ENCODE measurements at regions not wholly inside any gene's neighbourhood (a gene's known extent, or its start where the extent isn't known, plus 50 kb on each side); places are given as distances from the start of the nearest gene placed in this dataset.

DNA sequence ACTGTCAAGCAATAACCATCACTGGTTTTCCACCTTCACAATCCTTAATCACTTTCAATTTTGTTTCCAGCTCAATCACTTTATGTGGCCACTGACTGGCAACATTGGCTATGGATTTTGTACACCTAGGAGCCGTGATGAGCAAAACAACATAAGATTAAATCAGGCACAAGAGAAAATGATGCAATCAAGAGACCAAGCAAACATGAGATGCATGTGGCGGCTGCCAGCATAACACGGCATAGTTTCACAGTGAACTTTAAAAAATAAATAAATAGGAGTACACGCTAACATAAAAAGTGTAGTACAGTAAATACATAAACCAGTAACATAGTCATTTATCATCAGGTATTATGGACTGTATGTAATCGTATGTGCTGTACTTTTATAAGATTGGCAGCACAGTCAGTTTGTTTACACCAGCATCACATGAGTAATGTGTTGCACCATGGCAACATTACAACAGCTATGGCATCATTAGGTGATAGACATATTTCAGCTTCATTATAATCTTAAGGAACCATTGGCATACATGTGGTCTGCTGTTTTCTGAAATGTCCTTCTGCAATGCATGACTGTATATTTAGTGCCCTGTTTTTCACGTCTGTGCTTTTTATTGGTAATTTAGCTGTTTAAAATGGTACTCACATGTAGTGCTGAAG lies 83.3 kb upstream of the PRDM11 start:
- DNase-seq (ENCODE audit: low read depth in 2 of 2): no peak

DNA sequence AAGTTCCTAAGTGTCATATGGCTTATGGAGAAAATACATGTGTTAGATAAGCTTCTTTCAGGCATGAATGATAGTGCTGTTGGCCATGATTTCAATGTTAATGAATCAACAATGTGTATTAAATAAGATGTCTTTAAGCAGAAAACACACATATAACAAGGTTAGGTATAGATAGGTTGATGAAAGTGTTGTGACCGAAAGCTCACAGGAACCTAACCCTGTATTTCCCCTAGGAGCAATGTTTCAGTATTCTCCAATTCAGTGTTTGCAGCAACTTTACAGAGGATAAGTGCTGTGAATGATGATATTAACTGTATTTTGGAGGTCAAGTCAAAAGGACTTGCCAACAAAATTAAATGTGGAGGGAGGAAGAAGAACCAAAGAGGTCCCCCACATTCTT lies 82.8 kb upstream of the PRDM11 start:
- no peak for DNase-seq (ENCODE audit: low read depth in 2 of 2)

DNA sequence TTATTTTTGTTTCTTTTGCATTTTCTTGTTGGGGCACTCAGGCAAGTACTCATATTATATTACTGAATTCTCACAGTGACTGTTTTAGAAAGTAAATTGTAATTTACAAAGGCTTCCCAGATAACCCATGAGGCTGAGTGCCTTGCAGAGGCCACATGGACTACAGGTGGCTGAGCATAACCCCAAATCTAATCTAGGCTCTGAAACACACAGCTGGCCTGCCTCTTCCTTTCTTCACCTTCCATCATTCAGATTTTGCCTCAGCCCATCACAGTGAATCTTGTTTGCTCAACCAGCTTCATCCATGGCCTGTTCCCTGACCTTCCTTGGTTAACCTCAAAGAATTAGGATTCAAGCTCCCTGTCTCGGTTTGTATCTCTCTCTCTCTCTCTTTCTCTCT lies 78.5 kb upstream of the PRDM11 start:
- no peak for DNase-seq (ENCODE audit: low read depth in 2 of 2)

DNA sequence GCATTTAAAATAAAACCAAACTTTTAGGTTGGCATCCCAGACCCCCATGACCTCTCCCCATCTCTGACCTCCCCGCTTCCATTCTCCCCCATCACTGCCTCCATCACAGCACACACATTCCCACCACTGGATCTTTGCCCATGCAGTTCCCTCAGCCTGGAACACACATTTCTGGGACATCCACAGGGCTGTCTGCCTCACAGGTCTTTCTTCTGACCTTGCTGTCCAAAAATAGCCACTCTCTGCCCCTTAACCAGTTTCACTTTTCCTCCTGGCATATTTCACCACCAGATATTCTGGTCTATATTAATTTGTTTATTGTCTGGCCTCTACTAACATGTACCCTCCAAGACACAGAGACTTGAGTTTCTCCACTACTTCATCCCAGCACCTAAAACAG lies 75.2 kb upstream of the PRDM11 start:
- no peak for DNase-seq (ENCODE audit: low read depth in 2 of 2)

DNA sequence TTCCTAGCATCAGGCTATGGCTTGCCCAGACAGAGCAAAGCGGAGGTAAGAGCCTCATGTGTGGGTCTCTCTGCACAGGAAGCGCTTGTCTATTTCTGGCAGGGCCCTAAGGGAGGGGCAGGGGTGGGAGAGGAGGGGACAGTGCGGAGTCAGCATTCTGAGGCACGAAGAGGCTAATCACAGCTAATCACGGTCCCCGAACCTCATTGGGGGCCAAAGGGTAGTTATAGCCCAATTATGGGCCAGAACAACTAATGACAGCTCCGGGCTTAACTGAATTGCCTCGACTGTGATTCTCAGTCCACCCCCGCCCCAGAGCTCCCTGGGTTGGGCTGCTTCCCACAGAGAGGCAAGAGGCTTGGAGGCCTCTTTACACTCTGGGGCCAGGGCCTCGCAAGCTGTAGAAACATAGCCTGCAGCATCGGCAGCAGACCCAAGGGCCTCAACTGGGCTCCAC lies 72.7 kb upstream of the PRDM11 start:
- DNase-seq (ENCODE audit: low read depth in 2 of 2): no peak

DNA sequence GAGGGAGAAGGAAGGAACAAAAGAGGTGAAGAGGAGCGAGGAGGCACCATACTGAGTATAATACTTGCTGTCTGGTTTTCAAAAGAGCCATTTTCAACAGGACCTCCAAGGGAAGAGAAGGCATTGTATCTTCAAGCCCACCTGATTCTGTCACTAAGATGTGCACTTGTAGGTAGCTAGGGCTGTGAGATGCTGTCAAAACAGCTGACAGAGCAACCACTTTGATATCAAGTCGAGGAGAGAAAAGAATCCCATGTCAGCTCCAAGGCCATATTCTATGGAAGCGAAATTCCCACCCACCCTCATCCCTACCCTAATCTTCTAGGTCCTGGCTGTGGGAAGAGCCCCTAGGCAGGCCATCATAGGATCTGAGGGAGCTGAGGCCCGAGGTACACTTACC lies 70.9 kb upstream of the PRDM11 start:
- no peak for DNase-seq (ENCODE audit: low read depth in 2 of 2)

DNA sequence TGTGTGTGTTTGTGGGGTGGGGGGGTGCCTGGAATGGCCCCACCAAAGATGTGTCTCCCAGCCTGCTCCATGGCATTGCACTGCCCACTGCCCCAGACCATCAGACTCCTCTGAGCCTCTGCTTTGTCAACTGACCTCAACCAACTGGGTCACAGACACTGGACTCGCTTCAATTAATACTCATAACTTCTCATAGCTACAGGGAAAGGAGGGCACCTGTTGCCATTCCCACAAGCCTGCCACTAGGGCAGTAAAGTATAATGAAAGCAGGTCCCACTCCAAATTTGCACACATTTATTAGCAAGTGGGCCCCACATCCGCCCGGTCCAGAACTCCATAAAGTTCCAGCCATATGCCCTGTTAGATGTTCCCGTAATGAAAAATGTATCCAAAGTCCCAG lies 70.5 kb upstream of the PRDM11 start:
- DNase-seq (ENCODE audit: low read depth in 2 of 2): no peak

DNA sequence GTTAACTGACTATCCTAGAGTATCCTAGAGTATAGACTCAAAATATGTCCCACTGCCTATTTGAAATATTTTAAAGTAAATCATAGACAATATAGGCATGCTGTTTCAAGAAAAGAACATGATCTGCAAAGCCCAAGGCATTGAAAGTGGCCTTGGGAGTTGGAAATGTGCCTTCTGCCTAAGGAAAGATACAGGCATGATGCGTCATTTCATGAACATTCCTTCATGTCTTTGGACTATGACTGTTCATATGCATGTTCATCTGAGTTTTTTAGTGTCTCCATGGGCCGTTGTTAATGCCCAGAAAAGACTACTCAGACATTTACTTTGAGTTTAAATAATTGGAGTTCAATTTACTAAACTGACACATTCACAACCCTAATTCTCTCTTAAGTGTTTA lies 69.7 kb upstream of the PRDM11 start:
- no peak for DNase-seq (ENCODE audit: low read depth in 2 of 2)

DNA sequence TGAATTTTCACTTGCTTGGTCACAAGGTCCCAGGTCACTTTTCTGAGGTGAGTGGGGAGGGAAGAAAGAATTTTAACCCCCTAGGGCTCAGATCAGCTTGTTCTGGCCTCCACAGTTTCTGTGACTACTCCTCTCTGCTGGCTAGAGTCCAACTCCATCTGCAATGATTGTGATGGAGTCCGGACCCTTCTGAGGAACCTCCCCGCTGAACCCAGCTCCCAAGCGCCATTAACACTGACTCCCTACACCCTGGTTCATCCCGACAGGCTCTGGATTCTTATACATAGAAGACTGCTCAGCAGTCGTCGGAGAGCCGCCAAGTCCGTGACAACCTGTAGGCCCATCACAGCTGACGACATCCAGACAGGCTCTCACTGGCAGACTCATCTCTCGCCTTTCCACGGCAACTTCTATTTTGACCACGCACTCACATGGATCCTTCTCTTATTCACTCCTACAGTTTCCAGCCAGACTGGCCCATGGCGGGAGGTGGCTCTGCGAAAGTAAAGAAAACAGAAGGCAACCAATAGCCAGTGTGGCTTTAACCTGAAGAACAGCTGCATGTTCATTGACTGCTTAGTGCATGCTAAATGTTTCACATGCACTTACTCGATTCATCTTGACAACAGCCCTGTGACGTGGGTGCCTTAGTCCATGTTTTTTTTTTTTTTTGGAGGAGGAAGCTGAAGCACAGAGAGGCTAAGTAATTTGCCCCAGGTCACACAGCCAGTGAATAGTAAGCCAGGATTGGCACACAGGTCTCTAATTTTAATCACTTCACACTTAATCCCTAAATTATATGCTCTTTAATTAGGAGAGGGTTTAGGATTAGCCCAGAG lies 68.0 kb upstream of the PRDM11 start:
- no peak for DNase-seq (ENCODE audit: low read depth in 2 of 2)

DNA sequence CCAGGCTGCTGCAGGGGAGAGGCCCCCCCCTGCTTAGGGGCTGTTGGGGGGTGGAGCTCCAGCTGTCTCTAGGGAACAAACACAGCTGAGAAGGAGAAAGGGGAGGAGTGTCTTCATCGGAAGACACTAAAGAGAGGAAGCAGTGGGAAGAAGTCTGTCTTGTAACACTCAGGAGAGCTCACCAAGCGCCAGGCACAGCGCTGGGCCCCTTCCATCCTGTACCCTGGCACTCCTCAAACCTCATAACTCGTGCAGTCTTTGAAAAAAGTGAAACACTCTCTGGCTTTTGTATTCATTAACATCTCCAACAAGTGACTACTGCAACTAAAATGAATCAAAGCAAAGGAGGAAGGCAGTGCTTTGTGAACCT lies 67.4 kb upstream of the PRDM11 start:
- no peak for DNase-seq (ENCODE audit: low read depth in 2 of 2)

DNA sequence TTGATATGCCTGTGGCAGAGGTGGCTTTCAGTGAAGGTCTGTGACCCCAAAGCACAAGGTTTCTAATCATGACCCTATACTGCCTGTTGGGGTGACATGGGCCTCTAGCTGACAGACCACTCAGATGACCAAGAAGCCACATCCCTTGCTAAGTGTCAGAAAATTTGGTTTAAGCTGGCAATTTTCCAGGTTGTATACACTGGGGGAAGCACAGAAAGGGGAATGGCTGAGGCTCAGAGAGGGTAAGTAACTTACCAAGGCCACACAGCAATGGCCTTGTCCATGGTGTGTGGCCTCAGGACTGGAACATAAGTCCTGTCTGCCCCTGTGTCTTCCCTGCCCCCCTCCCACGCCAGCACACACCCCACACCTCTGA lies 66.9 kb upstream of the PRDM11 start:
- no peak for DNase-seq (ENCODE audit: low read depth in 2 of 2)

DNA sequence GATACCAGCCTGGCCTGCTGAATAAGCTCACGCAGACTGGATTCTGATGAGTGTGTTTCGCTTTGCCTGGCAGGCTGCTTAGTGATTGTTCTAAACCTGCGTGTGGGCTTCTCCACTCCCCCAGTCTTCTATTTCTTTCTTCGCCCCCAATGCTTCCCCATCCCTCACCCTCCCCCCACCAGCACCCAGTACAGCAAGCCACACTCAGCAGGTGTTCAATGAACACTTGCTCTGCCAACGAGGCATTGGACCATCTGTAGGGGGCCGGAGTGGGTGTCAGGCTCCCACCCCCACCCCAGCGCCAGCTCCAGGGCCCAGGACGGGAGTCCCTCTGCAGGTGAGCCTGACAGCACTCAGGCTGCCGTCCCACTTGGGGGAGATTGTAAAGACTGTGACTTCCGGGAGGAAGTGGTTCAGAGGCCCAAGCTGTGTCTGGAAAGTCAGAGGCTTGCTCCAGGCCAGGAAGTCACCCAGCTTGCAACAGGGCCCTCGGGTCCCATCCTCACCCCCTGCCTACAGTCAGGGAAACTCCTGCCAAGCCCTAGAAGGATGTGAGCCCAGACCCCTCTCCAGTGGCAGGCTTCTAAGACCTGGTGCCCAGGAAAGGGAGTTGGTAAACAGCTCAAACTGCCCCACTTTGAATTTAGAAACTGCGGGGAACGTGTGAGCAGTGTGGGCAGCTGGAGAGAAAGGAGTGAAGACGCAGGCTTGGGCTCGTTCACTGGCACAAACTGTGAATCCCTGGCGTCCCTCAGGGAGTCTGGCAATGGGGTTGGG lies 66.3 kb upstream of the PRDM11 start:
- peak; percentile 32 to 41 for DNase-seq (ENCODE audit: low read depth in 2 of 2)

DNA sequence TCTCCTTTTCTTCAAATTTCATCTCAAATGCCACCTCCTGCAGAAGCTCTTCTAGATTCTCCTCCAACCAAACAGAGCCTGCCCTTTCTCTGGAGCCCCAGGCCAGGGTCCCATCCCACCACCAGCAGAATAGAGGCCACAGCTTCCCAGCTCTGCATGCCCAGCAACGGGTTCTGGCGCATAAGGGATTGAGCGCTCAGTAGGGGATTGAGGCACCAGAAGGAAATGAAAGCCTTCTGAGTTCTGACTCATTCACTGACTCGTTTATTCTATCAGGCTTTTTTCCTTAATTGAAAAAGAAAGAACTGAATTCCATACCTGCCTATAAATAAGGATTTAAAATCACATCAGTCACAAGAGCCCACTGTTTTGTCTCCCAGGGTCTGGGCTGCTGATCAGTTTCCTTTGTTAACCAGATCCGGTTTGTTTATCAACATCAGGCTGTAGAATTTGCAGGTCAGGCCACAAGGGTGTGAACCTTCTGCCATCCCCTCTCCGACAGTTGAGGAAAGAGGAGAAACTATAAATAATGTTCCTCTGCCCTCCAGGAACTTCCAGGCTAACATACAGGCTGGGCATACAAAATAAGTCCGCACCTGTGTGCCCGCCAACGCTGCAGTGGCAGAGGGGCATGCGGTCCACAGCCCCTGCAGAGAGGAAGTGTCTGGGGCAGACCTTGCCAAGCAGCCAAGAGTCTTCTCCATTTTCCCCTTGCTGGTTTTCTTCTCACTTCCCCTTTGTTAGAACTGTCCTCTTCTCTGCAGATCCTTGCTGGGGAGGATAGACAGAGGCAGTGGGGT lies 63.5 kb upstream of the PRDM11 start:
- DNase-seq (ENCODE audit: low read depth in 2 of 2): no peak

DNA sequence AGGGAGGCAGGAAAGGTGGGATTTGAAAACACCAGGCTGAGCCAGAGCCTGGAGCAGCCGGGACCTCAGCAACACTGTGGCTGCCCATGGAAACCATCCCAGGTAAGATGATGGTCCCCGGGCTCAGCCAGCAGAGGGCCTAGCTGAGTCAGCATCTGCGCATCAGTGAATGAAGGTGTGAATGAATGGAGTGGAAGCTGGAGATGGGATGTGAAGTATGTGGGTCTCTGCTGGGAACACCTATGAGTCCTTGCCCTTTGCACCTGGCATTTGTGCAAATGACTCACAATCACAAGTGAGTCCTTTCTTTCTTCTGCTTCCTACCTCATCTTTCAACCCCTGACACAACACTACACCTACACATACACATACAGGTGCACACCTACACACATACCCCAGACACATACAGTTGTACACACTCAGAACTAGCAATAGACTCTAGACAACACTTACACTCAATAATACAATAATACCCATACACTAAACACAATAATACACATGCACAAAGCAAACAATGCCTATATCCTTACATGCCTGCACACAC lies 62.8 kb upstream of the PRDM11 start:
- no peak for DNase-seq (ENCODE audit: low read depth in 2 of 2)

DNA sequence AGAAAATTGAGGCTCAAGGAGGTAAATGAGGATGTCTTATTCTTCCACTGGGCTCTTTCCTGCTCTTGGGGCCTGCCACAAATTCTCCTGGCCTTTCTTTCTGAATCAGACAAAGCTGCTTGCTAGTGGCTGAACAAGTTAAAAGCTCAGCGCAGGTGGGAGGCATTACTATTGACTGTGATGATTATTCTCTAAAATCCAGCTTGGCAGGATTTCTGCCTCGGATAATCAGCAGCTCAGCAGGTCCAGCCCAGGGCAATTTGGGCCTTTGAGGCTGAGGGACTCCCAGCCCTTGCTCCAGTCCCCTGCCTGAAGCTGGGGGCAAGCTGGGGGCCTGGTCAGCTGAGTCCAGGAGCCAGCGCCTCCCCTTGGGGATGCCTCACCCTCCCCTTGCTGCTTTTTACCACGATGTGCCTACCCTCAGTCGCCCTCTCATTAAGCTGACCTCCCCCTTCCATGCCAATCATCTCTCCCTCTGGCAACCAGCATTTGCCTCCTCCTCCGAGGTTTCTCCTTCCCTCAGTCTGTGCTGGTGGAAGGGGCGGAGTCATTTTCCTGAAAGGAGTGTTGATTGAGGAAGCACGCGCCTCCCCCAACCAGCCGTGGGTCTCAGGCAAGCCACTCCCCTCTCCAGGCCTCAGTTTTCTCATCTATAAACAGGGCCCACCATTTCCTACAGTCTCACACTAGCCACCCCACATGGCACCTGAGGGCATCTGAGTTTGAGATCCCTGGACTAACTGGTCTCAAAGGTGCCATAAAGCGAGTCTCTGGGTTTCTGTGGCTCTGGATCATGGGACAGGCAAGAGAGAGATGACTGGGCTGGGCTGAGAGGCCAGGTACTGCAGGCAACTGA lies 60.6 kb upstream of the PRDM11 start:
- DNase-seq (ENCODE audit: low read depth in 2 of 2): no peak

DNA sequence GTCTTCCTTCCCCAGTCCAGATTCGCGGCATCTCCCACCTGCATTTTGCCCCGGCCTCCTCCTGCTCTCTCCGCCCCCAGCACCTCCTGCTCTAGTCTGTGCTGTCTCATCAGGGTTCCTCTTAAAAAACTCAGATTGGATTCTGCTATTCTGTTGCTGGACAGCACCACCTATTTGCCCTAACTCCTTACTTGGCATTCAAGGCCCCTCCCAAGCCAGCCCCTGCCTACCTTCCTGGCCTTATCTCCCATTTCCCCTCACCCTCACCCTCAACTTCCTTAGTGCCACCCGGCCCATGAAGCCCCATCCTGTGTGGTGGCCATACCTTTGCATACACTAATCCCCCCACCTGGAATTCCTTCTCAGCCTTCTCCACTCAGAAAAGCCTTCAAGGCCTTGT lies 59.9 kb upstream of the PRDM11 start:
- no peak for DNase-seq (ENCODE audit: low read depth in 2 of 2)

DNA sequence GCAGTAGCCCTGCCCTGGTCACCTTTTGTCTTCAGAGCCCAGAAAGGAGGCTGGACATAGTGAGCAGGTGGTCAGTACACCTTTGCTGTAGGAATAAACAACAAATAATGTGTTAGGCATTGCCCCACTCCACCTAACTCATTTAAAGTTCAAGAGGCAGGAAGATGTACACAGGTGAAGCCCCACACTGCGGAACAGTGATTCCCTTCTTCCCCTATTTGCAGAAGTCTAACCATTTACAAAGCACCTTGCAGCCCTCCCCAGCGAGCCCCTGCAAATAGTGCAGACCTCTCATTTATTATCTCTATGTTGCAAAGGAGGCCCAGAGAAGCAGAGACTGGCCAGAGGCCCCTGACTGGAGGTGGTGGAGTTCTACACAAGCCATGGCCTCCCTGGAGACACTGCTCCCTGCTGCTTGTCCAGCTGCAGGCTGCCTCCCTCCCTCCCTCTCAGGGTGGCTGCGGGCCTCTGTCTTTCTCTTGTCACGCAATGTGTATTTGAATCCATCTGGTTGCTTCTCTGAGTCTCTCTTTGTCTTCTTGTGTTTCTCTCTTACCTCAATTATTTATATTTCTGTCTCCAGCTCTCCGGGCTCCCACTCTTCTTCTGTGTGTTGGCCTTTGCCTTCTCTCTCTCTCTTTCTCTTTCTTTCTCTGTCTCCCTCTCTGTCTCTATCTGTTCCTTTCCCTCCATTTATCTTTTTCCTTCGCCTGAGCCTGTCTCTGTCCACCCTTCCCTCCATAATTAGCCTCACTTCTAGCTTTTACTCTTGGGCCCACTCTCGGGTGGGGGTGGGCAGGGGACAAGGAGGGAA lies 59.1 kb upstream of the PRDM11 start:
- DNase-seq (ENCODE audit: low read depth in 2 of 2): no peak

DNA sequence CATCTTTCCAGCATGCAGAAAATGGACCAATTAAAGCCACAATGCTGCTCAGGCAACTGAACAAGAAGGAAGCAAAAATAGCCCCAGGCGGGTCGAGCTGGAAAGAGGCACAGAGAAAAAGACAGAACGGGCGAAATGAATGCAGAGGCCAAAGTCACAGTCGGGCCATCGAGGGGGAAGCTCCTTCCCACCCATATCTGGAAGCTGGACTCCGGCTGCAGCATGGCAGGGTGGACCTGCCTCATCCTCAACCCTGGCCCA lies 58.6 kb upstream of the PRDM11 start:
- DNase-seq (ENCODE audit: low read depth in 2 of 2): no peak

DNA sequence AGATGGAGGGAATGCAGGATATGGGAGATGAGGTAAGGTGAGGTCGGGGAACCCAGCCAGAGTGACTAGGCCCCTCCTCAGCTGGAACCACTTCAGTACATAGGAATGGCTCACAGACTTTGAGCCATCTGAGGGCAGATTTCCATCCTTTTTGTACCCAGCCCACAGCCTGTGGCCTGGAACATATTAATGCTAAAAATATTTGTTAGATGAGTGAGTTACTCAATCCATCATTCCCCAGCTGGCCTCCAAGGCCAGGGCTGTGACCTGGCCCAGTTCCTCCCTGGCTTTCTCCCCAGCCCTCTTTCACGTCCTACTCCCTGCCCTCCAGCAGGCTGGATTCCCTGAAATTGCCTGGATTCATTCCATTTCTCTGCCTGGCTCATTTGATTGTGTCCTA lies 57.2 kb upstream of the PRDM11 start:
- no peak for DNase-seq (ENCODE audit: low read depth in 2 of 2)

All from stimulated activated CD4-positive, alpha-beta T cell treated with anti-CD3 and anti-CD28 coated beads, Interleukin-4, amount 100 ng/mL, for 48 hours (primary cell).